GM10266 (cell line): ENCODE measurements at regions not wholly inside any gene's neighbourhood (a gene's known extent, or its start where the extent isn't known, plus 50 kb on each side); places are given as distances from the start of the nearest gene placed in this dataset.
A peak's percentile ranks its signal among the peaks of the same experiment; 100 is the strongest.

Source experiments
- DNase-seq: peaks from one replicate; pipeline ENCODE4 v3.0.0; 2012; ENCODE audit errors: extremely low spot score
- TF ChIP-seq, protein P1 (sequence below): IDR thresholded peaks from 2 replicates; pipeline ENCODE4 v1.5.1; 2012; ENCODE audit warnings: mild to moderate bottlenecking, low read depth; ENCODE audit not compliant: control insufficient read depth, insufficient read depth; ENCODE audit errors: missing control alignments

DNA sequence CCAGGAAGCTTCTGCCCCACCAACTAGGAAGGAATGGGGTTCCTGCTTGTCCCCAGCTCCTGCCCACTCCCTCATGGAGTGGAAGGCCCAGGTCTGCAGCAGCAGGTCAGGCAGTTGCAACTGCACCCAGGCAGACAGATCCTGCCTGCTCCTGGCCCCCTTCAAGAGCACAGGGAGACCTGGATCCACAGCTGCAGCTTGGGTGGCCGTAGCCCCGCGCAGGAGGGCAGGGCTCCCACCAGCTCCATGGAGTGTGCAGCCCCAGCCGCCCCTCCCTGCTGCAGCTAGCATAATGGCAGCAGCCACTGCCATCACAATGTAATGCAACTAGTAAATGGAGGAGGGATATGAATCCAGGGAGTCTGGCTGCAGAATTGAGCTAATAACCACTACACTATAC, 187.5 kb upstream of the PLET1 start:
- DNase-seq = no peak
- TF ChIP-seq, protein P1, sequence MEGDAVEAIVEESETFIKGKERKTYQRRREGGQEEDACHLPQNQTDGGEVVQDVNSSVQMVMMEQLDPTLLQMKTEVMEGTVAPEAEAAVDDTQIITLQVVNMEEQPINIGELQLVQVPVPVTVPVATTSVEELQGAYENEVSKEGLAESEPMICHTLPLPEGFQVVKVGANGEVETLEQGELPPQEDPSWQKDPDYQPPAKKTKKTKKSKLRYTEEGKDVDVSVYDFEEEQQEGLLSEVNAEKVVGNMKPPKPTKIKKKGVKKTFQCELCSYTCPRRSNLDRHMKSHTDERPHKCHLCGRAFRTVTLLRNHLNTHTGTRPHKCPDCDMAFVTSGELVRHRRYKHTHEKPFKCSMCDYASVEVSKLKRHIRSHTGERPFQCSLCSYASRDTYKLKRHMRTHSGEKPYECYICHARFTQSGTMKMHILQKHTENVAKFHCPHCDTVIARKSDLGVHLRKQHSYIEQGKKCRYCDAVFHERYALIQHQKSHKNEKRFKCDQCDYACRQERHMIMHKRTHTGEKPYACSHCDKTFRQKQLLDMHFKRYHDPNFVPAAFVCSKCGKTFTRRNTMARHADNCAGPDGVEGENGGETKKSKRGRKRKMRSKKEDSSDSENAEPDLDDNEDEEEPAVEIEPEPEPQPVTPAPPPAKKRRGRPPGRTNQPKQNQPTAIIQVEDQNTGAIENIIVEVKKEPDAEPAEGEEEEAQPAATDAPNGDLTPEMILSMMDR = no peak

GRCh38 chr11:112448806-112449205, 188.1 kb upstream of the PLET1 start:
- TF ChIP-seq, protein P1 = no peak
- no peak for DNase-seq

DNA sequence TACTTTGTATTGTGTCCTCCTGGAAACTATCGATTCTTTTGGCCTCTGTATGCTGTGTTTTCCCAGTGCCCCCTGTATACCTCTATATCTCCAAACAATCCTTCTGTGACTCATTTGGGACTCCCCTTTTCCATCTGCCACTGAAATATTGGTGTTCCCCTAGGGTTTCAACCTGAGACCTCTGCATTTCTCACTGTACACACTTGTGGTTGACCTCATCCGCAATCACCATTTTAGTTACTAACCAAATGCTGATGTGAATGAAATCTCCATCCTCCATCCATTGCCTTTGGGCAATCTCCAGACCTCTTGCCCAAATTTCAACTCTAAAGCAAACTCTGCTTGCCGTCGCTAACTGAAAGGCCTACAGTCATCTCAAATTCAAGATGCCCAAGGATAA, 190.6 kb upstream of the PLET1 start:
- DNase-seq = no peak
- TF ChIP-seq, protein P1 = no peak

GRCh38 chr11:112453601-112454577, 193.2 kb upstream of the PLET1 start:
- peak; percentile 38 for DNase-seq
- TF ChIP-seq, protein P1 = peak; percentile 32

- TF ChIP-seq, protein P1 = no peak
Measured at GRCh38 chr11:112454841-112455240, 194.2 kb upstream of the PLET1 start.

DNA sequence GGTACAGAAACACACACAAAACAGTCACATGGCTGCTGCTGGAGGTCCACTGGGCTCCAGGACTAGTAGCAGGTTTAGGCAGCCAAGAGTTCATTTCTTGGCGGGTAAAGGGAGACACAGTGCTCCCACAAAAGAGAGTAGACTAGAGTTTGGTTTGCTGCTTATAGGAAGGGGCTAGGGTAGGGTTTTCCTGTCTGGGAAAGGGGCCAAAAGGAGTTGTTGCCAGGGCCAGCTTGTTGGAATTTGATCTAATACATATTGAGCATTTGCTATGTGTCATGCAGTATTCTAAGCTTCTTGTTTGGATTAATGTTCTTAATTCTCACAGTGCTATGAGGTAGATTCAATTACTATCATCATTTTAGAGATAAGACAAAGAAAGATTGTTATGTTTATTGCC, 195.1 kb upstream of the PLET1 start:
- no peak for DNase-seq
- TF ChIP-seq, protein P1 = no peak

More at GRCh38 chr11:112454841-112455240, 194.2 kb upstream of the PLET1 start:
- DNase-seq = no peak

DNA sequence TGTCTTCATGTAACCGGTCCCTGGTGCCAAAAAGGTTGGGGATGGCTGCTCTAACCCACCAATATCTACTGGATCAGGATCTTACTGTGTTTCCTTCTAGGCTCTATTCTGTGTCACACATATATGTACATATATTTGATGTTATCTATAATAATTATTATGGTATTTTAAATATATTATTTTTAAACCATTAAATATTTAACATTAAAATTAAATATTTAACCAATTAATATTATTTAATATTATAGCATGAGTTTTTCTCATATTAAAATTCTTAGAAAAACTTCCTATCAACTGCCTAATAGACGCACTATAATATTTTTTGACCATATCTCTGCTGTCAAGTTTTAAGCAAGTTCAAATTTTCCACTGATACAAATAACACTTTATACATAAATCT, 196.9 kb upstream of the PLET1 start:
- DNase-seq = no peak
- TF ChIP-seq, protein P1 = no peak
